Type B pancreatic cell (in vitro differentiated cells): ENCODE measurements at regions not wholly inside any gene's neighbourhood (a gene's known extent, or its start where the extent isn't known, plus 50 kb on each side); places are given as distances from the start of the nearest gene placed in this dataset.

Experiments
- DNase-seq: peaks from one replicate; pipeline ENCODE4 v3.0.0; 2021; ENCODE audit warnings: mixed read lengths; ENCODE audit not compliant: unreplicated experiment; ENCODE audit errors: extremely low spot score
- H3K27ac Mint-ChIP-seq: 2 replicates; pipeline ENCODE4 v1.8.0; 2021; ENCODE audit warnings: mild to moderate bottlenecking, mixed read lengths
- H3K27me3 Mint-ChIP-seq: 2 replicates; pipeline ENCODE4 v1.8.0; 2021; ENCODE audit warnings: mixed read lengths
- H3K36me3 Mint-ChIP-seq: 2 replicates; pipeline ENCODE4 v1.8.0; 2021; ENCODE audit warnings: mixed read lengths
- H3K4me1 Mint-ChIP-seq: one replicate; pipeline ENCODE4 v1.8.0; 2021; ENCODE audit warnings: mixed read lengths; ENCODE audit not compliant: unreplicated experiment
- H3K4me3 Mint-ChIP-seq: 2 replicates; pipeline ENCODE4 v1.8.0; 2021; ENCODE audit warnings: mild to moderate bottlenecking, mixed read lengths
- H3K9me3 Mint-ChIP-seq: 2 replicates; pipeline ENCODE4 v1.8.0; 2021; ENCODE audit warnings: mixed read lengths
- CTCF ChIP-seq: fragments of 200-600 bp; sonication (generic); conservative IDR thresholded peaks from 2 replicates; pipeline ENCODE4 v1.5.0; 2021; ENCODE audit warnings: antibody characterized with exemption, mild to moderate bottlenecking

DNA sequence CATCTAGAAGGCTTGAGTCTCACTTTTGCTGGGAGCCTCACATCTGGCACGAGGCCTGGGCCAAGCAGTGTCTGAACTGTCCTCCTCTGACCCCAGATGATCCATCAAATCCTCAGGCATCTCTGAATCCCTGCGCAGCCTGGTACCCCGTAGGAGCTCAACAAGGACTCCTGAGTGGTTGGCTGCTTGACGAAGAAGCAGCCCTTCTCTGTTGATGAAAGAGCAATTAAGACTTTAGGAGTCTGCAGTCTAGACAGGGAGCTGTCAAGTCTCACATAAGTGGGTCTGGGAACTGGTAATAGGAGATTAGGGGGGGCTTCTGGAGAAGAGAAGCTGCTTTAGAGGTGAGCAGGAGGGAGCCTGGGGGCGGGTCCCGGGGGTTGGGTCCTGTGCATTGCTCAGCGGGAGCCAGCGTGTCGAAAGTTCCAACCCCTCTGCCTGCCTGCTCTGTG, 326.0 kb downstream of the RPS24 start:
- Mint-ChIP-seq H3K4me3 (no peak overlapping the region), H3K27ac (no peak overlapping the region), H3K27me3 (peaks cover 23% of the 10 kb centered on the region), H3K4me1 (peaks cover 58% of the 10 kb centered on the region), H3K9me3 (no peaks in the 10 kb centered on the region), H3K36me3 (no peaks in the 10 kb centered on the region)
- DNase-seq, result no peak
- no peak for TF ChIP-seq CTCF

- no peak for DNase-seq
- Mint-ChIP-seq H3K27me3 (peaks cover 23% of the 10 kb centered on the region), H3K4me1 (peaks cover 62% of the 10 kb centered on the region), H3K27ac (no peak overlapping the region), H3K9me3 (no peaks in the 10 kb centered on the region), H3K4me3 (no peak overlapping the region), H3K36me3 (no peaks in the 10 kb centered on the region)
- TF ChIP-seq CTCF, result no peak
Measured at GRCh38 chr10:78360284-78360683, 326.6 kb downstream of the RPS24 start.

- no peak overlapping the region for H3K4me3 Mint-ChIP-seq
- no peak overlapping the region for H3K27ac Mint-ChIP-seq
- DNase-seq, result no peak
- H3K36me3 Mint-ChIP-seq, result no peaks in the 10 kb centered on the region
- no peaks in the 10 kb centered on the region for H3K9me3 Mint-ChIP-seq
- H3K4me1 Mint-ChIP-seq, result peaks cover 69% of the 10 kb centered on the region
- no peak for TF ChIP-seq CTCF
- peaks cover 29% of the 10 kb centered on the region for H3K27me3 Mint-ChIP-seq
Measured at GRCh38 chr10:78361031-78361430, 327.4 kb downstream of the RPS24 start.

DNA sequence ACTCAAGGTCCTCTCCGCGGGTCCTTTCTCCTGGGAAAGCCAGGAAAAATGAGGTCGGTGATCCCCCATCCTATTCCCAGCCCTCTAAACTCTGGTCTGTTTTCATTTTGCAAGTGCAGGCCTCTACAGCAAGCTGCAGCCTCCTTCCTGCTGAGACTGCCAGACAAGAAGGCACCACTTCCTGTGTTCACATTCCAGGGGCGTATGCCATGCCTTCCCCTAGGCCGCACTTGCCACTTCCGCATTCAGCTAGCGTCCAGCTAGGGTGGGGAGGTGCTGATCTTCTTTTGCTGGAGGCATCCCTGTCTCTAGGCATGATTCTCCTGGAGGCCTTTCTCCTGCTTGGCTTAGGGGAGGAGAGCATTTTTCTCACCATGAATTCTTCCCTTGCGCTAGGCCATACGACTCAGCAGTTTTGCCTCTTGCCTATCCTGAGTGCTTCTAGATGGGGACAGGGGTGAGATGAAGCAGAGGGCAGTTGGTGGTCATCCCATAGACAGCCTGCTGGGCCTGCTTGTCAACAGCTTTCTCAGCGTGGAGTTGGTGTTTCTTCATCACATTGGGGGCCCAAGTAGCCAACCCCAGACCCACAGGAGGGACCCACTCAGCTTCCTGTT, 328.9 kb downstream of the RPS24 start:
- peaks cover 30% of the 10 kb centered on the region for H3K27me3 Mint-ChIP-seq
- H3K4me1 Mint-ChIP-seq, result peaks cover 69% of the 10 kb centered on the region
- no peaks in the 10 kb centered on the region for H3K9me3 Mint-ChIP-seq
- DNase-seq, result no peak
- TF ChIP-seq CTCF, result no peak
- no peak overlapping the region for H3K4me3 Mint-ChIP-seq
- H3K27ac Mint-ChIP-seq, result no peak overlapping the region
- no peaks in the 10 kb centered on the region for H3K36me3 Mint-ChIP-seq

- no peak for DNase-seq
- Mint-ChIP-seq H3K4me3 (no peak overlapping the region), H3K27me3 (peaks cover 29% of the 10 kb centered on the region), H3K9me3 (no peaks in the 10 kb centered on the region), H3K4me1 (peaks cover 67% of the 10 kb centered on the region), H3K36me3 (no peaks in the 10 kb centered on the region), H3K27ac (no peak overlapping the region)
- no peak for TF ChIP-seq CTCF
Measured at GRCh38 chr10:78363190-78363589, 329.5 kb downstream of the RPS24 start.

GRCh38 chr10:78365694-78366093, 332.0 kb downstream of the RPS24 start:
- peak overlapping the region; percentile 19 for H3K4me3 Mint-ChIP-seq
- no peak for TF ChIP-seq CTCF
- no peaks in the 10 kb centered on the region for H3K36me3 Mint-ChIP-seq
- peaks cover 34% of the 10 kb centered on the region for H3K27me3 Mint-ChIP-seq
- DNase-seq, result no peak
- H3K4me1 Mint-ChIP-seq, result peaks cover 57% of the 10 kb centered on the region
- H3K9me3 Mint-ChIP-seq, result no peaks in the 10 kb centered on the region
- H3K27ac Mint-ChIP-seq, result no peak overlapping the region
